ENCODE measurements at regions not wholly inside any gene's neighbourhood (a gene's known extent, or its start where the extent isn't known, plus 50 kb on each side); places are given as distances from the start of the nearest gene placed in this dataset.

DNA sequence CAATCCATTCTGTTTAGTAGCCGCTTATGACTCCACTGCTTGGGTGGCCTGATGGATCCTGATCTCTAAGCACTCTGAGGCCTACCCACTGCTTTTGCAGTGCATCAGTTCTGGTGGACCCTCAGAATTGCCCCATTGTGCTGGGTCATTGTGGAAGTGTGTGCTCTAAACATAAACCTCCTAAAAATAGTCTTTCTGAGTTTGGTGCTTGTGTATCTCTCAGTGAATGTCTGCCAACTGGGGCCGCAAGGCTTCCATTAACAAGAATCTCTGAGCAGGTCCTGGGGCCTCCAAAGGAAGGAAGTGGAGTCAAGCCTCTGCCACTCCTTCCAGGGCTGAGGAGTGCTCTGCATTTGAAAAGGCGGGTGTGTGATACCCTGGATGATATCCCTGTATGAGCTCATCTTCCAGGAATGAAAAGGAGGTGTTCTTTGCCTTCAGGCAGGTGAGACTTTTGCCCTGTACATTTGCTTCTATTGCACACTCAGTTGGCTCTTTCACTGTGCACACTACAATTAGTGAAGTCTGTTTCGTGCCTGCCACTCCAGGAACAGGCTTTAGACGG, 80.0 kb upstream of the CACNA2D3 start:
- TF ChIP-seq, protein P1, sequence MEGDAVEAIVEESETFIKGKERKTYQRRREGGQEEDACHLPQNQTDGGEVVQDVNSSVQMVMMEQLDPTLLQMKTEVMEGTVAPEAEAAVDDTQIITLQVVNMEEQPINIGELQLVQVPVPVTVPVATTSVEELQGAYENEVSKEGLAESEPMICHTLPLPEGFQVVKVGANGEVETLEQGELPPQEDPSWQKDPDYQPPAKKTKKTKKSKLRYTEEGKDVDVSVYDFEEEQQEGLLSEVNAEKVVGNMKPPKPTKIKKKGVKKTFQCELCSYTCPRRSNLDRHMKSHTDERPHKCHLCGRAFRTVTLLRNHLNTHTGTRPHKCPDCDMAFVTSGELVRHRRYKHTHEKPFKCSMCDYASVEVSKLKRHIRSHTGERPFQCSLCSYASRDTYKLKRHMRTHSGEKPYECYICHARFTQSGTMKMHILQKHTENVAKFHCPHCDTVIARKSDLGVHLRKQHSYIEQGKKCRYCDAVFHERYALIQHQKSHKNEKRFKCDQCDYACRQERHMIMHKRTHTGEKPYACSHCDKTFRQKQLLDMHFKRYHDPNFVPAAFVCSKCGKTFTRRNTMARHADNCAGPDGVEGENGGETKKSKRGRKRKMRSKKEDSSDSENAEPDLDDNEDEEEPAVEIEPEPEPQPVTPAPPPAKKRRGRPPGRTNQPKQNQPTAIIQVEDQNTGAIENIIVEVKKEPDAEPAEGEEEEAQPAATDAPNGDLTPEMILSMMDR (IDR thresholded peaks at IDR 0.05; ENCODE audit: insufficient read depth, low read depth, low read length): no peak
- no peak for TF ChIP-seq EZH2 (IDR thresholded peaks at IDR 0.05; ENCODE audit: insufficient read depth, low read length)

Measured in astrocyte (in vitro differentiated cells and primary cell).